Fibroblast of pulmonary artery (primary cell): ENCODE measurements at regions not wholly inside any gene's neighbourhood (a gene's known extent, or its start where the extent isn't known, plus 50 kb on each side); places are given as distances from the start of the nearest gene placed in this dataset.
"Not testable (repeated sequence)": the region's sequence is repeated elsewhere in the genome, so short reads cannot be mapped to it uniquely, and the experiment has no call there.

Source experiments
- DNase-seq: peaks from one replicate; pipeline ENCODE4 v3.0.0-alpha.2; 2010; ENCODE audit warnings: low read depth
- H3K4me3 ChIP-seq: replicated peaks from 2 replicates; pipeline ENCODE4 v1.5.1; 2011; ENCODE audit warnings: low read depth, mild to moderate bottlenecking, control low read depth, low read length, moderate library complexity
- TF ChIP-seq, protein P1 (sequence below): IDR thresholded peaks from 2 replicates; pipeline ENCODE4 v1.5.1; 2011; ENCODE audit warnings: mild to moderate bottlenecking, control low read depth, low read length, inconsistent platforms; ENCODE audit errors: missing control alignments

DNA sequence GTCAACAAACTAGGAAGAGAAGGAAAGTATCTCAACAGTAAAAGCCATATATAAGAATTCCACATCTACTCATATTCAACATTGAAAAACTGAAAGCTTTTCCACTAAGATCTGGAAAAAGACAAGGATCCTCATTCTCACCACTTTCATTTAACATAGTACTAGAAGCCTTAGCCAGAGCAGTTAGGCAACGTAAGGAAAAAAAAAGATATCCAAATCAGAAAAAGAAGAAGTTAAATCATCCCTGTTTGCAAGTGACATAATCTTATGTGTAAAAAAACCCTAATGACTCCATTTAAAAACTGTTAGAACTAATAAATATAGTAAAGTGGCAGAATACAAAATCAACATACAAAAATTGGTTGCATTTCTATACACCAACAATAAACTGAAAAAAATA, 426.2 kb downstream of the BCAT1 start:
- TF ChIP-seq, protein P1, sequence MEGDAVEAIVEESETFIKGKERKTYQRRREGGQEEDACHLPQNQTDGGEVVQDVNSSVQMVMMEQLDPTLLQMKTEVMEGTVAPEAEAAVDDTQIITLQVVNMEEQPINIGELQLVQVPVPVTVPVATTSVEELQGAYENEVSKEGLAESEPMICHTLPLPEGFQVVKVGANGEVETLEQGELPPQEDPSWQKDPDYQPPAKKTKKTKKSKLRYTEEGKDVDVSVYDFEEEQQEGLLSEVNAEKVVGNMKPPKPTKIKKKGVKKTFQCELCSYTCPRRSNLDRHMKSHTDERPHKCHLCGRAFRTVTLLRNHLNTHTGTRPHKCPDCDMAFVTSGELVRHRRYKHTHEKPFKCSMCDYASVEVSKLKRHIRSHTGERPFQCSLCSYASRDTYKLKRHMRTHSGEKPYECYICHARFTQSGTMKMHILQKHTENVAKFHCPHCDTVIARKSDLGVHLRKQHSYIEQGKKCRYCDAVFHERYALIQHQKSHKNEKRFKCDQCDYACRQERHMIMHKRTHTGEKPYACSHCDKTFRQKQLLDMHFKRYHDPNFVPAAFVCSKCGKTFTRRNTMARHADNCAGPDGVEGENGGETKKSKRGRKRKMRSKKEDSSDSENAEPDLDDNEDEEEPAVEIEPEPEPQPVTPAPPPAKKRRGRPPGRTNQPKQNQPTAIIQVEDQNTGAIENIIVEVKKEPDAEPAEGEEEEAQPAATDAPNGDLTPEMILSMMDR = no peak
- no peak for DNase-seq
- no peak overlapping the region for H3K4me3 ChIP-seq

DNA sequence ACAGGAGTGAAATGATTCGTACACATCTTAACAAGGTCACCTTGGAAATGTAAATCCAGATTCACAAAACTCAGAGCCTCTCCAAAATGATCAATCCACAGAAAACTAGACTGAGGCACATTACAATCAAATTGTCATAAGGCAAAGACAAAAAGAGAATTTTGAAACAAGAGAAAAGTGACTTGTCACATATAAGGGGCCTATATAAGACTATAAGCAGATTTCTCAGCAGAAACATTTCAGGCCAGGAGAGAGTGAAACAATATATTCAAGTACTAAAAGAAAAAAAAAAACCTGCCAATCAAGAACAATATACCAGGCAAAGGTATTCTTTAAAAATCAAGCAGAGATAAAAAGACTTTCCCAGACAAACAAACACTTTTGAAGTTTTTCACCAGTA, 429.1 kb downstream of the BCAT1 start:
- H3K4me3 ChIP-seq = no peak overlapping the region
- TF ChIP-seq, protein P1 = no peak
- DNase-seq = no peak

DNA sequence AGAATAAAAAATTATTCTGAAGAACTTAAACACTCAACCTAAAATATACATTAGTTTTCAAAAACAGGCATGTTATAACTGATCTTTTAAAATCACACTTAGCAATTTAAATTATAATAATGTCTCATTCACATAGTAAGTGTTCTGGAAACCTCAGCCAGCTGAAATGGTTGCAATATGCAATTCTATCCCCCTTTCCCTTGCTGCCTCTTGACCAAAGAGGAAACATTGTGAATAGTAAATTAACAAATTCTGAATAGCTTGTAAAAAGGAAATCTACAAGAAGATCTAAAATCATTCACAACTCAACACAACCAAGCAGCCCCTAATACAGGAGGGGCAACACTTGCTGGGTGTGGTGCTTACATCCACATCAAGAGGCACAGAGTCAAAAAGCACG, 431.9 kb downstream of the BCAT1 start:
- no peak overlapping the region for H3K4me3 ChIP-seq
- TF ChIP-seq, protein P1 = no peak
- no peak for DNase-seq

DNA sequence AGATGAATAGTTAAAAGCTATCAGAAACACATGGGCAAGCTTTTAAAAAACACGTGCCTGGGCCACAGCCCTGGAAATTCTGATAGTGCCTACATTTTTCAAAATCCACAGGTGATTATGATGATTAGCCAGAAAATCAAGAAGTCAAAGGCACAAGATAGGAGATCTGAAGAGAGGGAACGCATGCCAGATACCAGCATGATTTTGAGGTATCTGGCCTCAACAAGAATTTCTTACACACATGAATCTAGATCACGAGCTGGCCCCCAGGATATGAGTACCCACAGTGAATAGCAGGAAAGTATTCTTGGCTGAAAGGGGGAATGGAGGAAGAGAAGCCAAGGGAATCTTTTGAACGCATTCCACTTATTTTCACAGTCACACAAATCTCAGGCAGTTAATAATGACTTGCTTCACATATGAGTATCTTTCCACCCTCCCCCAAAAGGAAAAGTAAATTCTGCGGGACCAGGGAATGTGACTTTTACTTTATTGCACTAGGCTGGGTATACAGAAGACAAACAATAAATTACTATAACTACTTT, 438.2 kb downstream of the BCAT1 start:
- no peak overlapping the region for H3K4me3 ChIP-seq
- no peak for DNase-seq
- TF ChIP-seq, protein P1 = no peak

DNA sequence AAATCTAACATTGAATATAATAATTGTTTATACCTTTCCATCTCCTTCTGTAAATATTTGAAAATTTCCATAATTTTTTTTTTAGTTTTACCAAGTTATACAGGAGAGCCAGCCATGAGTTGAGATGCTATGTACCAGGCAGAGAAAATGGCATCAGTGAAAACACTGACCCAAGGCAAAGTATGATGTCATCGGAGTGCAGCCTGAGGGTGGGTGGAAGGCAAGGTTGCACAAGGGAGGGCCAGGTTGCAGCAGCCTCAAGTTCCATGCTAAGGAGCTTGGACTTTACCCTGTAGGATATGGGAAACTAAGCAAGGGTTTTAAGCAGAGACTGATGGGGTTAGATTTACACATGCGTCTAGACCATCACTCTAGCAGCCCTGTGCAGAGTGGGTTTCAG, 441.1 kb downstream of the BCAT1 start:
- H3K4me3 ChIP-seq = no peak overlapping the region
- TF ChIP-seq, protein P1 = no peak
- no peak for DNase-seq

DNA sequence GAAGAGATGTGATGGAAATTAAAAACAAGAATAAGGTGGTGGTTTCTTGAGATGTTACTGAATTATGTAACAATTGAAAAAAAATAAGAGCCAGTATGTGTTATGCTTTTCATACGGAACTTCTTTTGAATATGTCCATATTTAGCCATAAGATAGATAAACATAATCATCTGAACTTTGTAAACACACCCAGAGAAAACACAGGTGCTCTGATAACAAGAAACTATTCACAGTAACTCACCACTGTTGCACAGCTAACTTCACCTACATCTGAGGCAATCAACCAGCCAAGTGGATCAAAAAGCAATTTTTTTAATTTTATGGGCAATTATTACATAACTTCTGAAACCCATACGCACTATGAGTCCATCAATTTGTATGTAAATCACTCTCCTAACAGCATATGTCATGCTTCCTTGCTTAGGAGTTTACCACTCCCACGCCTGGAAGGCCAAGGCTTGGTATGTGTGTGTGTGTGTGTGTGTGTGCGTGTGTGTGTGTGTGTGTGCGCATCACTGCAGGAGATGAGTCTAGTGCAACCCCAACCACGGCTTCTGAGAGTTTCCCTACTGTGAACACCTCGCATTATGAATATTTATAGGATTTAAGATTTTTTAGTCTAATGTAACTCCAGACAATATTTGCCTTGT, 443.4 kb downstream of the BCAT1 start:
- H3K4me3 ChIP-seq = no peak overlapping the region
- no peak for DNase-seq
- TF ChIP-seq, protein P1 = no peak

DNA sequence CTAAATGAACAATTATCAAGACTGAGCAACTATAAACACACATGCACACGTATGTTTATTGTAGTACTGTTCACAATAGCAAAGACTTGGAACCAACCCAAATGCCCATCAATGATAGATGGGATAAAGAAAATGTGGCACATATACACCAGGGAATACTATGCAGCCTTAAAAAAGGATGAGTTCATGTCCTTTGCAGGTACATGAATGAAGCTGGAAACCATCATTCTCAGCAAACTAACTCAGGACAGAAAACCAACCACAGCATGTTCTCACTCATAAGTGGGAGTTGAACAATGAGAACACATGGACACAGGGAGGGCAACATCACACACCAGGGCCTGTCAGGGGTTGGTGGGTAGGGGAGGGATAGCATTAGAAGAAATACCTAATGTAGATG, 445.4 kb downstream of the BCAT1 start:
- not testable (repeated sequence) for H3K4me3 ChIP-seq, DNase-seq
